K562 (cell line): ENCODE measurements at regions not wholly inside any gene's neighbourhood (a gene's known extent, or its start where the extent isn't known, plus 50 kb on each side); places are given as distances from the start of the nearest gene placed in this dataset.

Experiments
- CBX8 ChIP-seq: fragments of 200-600 bp; sonication (generic); IDR thresholded peaks from 2 replicates; pipeline ENCODE4 v1.6.1; 2012; ENCODE audit warnings: borderline replicate concordance, mixed run types, low read depth, mild to moderate bottlenecking, moderate library complexity, mixed read lengths, low read length, control low read depth, inconsistent platforms; ENCODE audit not compliant: poor library complexity, severe bottlenecking; ENCODE audit errors: extremely low read depth
- ETV6 ChIP-seq, 3 experiments: fragments of 150-350 bp in 1 of 3; sonication (generic) in 1 of 3; formaldehyde crosslinking in 1 of 3; IDR thresholded peaks; 2 replicates each; pipeline versions ENCODE4 v1.6.1 to v1.8.0; 2014 to 2022; ENCODE audit warnings: borderline replicate concordance in 2 of 3, low read depth in 2 of 3, antibody characterized with exemption in 1 of 3, low read length in 1 of 3, mild to moderate bottlenecking in 1 of 3, missing genetic modification reagents in 1 of 3
- FOXA1 ChIP-seq: fragments of 450-650 bp; IDR thresholded peaks from 2 replicates; pipeline ENCODE4 v1.6.1; 2016; ENCODE audit warnings: mild to moderate bottlenecking, borderline replicate concordance
- GTF2F1 ChIP-seq: IDR thresholded peaks from 2 replicates; pipeline ENCODE4 v1.6.1; 2011; ENCODE audit warnings: low read depth, low read length, improper control_type of control experiment
- HDAC3 ChIP-seq: fragments of 450-650 bp; IDR thresholded peaks from 2 replicates; pipeline ENCODE4 v1.6.1; 2018; ENCODE audit warnings: borderline replicate concordance, mild to moderate bottlenecking, moderate library complexity; ENCODE audit not compliant: partially characterized antibody
- ILF3 ChIP-seq: fragments of 450-650 bp; IDR thresholded peaks from 2 replicates; pipeline ENCODE4 v1.6.1; 2018; ENCODE audit warnings: antibody characterized with exemption, mild to moderate bottlenecking, moderate library complexity, borderline replicate concordance
- MYBL2 ChIP-seq, 2 experiments: fragments of 450-650 bp in 1 of 2; sonication (generic) in 1 of 2; formaldehyde crosslinking in 1 of 2; IDR thresholded peaks; 2 replicates each; pipeline versions ENCODE4 v1.6.1 to v1.8.1; 2017 to 2022; ENCODE audit warnings: borderline replicate concordance in 1 of 2, inconsistent platforms in 1 of 2, low read depth in 1 of 2, mild to moderate bottlenecking in 1 of 2, missing genetic modification reagents in 1 of 2, moderate library complexity in 1 of 2
- PHF21A ChIP-seq: fragments of 450-650 bp; IDR thresholded peaks from 2 replicates; pipeline ENCODE4 v1.6.1; 2017; ENCODE audit warnings: low read depth, borderline replicate concordance
- SETDB1 ChIP-seq: IDR thresholded peaks from one replicate; pipeline ENCODE4 v1.6.1; 2012; ENCODE audit warnings: low read length, control low read depth, inconsistent platforms
- SLC30A9 ChIP-seq: fragments of 250-450 bp; sonication (Bioruptor Pico); IDR thresholded peaks from 2 replicates; pipeline ENCODE4 v1.8.0; 2022; ENCODE audit warnings: mild to moderate bottlenecking, moderate library complexity
- U2AF2 ChIP-seq: fragments of 200-400 bp; formaldehyde crosslinking; optimal IDR thresholded peaks from 2 replicates; pipeline ENCODE3; 2017; ENCODE audit warnings: low read depth, mild to moderate bottlenecking, low read length
- ZEB2 ChIP-seq: fragments of 450-650 bp; IDR thresholded peaks from 2 replicates; pipeline ENCODE4 v1.6.1; 2016
- ZKSCAN8 ChIP-seq: fragments of 200-800 bp; sonication (Bioruptor generic); IDR thresholded peaks from 2 replicates; pipeline ENCODE4 v1.6.1; 2016; ENCODE audit warnings: missing genetic modification characterization, missing compliant biosample characterization
- ZNF165 ChIP-seq: fragments of 250-450 bp; sonication (Bioruptor Pico); IDR thresholded peaks from 2 replicates; pipeline ENCODE4 v1.4.0; 2020; ENCODE audit warnings: borderline replicate concordance
- ZNF717 ChIP-seq: fragments of 250-450 bp; sonication (Bioruptor Pico); IDR thresholded peaks from 2 replicates; pipeline ENCODE4 v1.5.0; 2021
- TF ChIP-seq, protein P1 (sequence below): fragments of 450-650 bp; formaldehyde crosslinking; IDR thresholded peaks from 2 replicates; pipeline ENCODE4 v1.4.0; 2020; ENCODE audit warnings: mild to moderate bottlenecking, moderate library complexity
- TF ChIP-seq, protein P2 (sequence below): sonication (generic); formaldehyde crosslinking; IDR thresholded peaks from 2 replicates; pipeline ENCODE4 v1.8.0; 2022; ENCODE audit warnings: mild to moderate bottlenecking, missing genetic modification reagents
- TF ChIP-seq, protein P3 (sequence below): fragments of 250-450 bp; sonication (Bioruptor Pico); IDR thresholded peaks from 2 replicates; pipeline ENCODE4 v1.4.0; 2020; ENCODE audit warnings: mild to moderate bottlenecking
- TF ChIP-seq, protein P4 (sequence below), 2 experiments: fragments of 450-650 bp; IDR thresholded peaks; 2 replicates each; pipeline ENCODE4 v1.6.1; 2016
- TF ChIP-seq, protein P5 (sequence below): sonication (generic); formaldehyde crosslinking; IDR thresholded peaks from 2 replicates; pipeline ENCODE4 v1.5.0; 2020; ENCODE audit warnings: missing genetic modification reagents

GRCh38 chr9:108156270-108156998 lies 666.9 kb upstream of the KLF4 start (continued):
- TF ChIP-seq, protein P1, sequence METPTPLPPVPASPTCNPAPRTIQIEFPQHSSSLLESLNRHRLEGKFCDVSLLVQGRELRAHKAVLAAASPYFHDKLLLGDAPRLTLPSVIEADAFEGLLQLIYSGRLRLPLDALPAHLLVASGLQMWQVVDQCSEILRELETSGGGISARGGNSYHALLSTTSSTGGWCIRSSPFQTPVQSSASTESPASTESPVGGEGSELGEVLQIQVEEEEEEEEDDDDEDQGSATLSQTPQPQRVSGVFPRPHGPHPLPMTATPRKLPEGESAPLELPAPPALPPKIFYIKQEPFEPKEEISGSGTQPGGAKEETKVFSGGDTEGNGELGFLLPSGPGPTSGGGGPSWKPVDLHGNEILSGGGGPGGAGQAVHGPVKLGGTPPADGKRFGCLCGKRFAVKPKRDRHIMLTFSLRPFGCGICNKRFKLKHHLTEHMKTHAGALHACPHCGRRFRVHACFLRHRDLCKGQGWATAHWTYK (CRISPR knock-in tag) = no peak
- TF ChIP-seq, protein P2, sequence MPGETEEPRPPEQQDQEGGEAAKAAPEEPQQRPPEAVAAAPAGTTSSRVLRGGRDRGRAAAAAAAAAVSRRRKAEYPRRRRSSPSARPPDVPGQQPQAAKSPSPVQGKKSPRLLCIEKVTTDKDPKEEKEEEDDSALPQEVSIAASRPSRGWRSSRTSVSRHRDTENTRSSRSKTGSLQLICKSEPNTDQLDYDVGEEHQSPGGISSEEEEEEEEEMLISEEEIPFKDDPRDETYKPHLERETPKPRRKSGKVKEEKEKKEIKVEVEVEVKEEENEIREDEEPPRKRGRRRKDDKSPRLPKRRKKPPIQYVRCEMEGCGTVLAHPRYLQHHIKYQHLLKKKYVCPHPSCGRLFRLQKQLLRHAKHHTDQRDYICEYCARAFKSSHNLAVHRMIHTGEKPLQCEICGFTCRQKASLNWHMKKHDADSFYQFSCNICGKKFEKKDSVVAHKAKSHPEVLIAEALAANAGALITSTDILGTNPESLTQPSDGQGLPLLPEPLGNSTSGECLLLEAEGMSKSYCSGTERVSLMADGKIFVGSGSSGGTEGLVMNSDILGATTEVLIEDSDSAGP = no peak
- TF ChIP-seq MYBL2 (IDR thresholded peaks at IDR 0.05; ENCODE audit: low read depth) = no peak
- TF ChIP-seq MYBL2 (CRISPR knock-in tag; IDR thresholded peaks at IDR 0.05; ENCODE audit: borderline replicate concordance) = no peak
- TF ChIP-seq, protein P3, sequence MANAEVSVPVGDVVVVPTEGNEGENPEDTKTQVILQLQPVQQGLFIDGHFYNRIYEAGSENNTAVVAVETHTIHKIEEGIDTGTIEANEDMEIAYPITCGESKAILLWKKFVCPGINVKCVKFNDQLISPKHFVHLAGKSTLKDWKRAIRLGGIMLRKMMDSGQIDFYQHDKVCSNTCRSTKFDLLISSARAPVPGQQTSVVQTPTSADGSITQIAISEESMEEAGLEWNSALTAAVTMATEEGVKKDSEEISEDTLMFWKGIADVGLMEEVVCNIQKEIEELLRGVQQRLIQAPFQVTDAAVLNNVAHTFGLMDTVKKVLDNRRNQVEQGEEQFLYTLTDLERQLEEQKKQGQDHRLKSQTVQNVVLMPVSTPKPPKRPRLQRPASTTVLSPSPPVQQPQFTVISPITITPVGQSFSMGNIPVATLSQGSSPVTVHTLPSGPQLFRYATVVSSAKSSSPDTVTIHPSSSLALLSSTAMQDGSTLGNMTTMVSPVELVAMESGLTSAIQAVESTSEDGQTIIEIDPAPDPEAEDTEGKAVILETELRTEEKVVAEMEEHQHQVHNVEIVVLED (CRISPR knock-in tag) = no peak
- TF ChIP-seq HDAC3 = no peak
- TF ChIP-seq GTF2F1 = no peak
- TF ChIP-seq ZNF717 (CRISPR knock-in tag) = no peak
- TF ChIP-seq, protein P4, sequence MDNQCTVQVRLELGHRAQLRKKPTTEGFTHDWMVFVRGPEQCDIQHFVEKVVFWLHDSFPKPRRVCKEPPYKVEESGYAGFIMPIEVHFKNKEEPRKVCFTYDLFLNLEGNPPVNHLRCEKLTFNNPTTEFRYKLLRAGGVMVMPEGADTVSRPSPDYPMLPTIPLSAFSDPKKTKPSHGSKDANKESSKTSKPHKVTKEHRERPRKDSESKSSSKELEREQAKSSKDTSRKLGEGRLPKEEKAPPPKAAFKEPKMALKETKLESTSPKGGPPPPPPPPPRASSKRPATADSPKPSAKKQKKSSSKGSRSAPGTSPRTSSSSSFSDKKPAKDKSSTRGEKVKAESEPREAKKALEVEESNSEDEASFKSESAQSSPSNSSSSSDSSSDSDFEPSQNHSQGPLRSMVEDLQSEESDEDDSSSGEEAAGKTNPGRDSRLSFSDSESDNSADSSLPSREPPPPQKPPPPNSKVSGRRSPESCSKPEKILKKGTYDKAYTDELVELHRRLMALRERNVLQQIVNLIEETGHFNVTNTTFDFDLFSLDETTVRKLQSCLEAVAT (IDR thresholded peaks at IDR 0.05) = peak in 1 of 2 experiments; percentile 77; a peak in 2 of 4 replicates
- no peak for TF ChIP-seq ZNF165 (CRISPR knock-in tag)
- no peak for TF ChIP-seq ETV6 (IDR thresholded peaks at IDR 0.05; ENCODE audit: borderline replicate concordance in 1 of 2, low read depth in 2 of 2, low read length in 1 of 2)
- TF ChIP-seq ETV6 (CRISPR knock-in tag; IDR thresholded peaks at IDR 0.05; ENCODE audit: borderline replicate concordance) = no peak
- no peak for TF ChIP-seq CBX8
- no peak for TF ChIP-seq U2AF2
- no peak for TF ChIP-seq SLC30A9
- TF ChIP-seq PHF21A = no peak
- TF ChIP-seq FOXA1 = no peak; the same call in 1 of the 2 replicates
- no peak for TF ChIP-seq ZKSCAN8 (CRISPR knock-in tag)
- TF ChIP-seq SETDB1 = no peak
- TF ChIP-seq, protein P5, sequence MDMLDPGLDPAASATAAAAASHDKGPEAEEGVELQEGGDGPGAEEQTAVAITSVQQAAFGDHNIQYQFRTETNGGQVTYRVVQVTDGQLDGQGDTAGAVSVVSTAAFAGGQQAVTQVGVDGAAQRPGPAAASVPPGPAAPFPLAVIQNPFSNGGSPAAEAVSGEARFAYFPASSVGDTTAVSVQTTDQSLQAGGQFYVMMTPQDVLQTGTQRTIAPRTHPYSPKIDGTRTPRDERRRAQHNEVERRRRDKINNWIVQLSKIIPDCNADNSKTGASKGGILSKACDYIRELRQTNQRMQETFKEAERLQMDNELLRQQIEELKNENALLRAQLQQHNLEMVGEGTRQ = no peak
- TF ChIP-seq ILF3 = no peak
- peak; percentile 54; the same call in 1 of the 2 replicates for TF ChIP-seq ZEB2
